ENCODE measurements at regions not wholly inside any gene's neighbourhood (a gene's known extent, or its start where the extent isn't known, plus 50 kb on each side); places are given as distances from the start of the nearest gene placed in this dataset.

DNA sequence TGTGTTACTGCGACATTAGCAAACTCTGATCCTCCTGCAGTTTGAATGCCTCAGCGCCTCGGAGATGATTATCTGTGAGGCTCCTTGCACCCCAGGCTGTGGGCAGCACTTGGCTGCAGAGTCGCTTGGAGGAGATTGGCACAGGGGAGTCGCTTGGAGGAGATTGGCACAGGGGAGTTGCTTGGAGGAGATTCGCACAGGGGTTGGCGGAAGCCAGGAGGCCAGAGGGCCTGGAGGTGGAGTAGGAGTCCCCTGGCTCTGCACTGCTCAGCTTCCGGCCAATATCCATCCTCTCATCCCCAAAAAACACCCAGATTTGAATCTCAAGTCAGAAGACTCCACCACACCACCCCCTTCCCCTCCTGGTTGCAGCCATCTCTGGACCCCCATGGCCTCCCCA is 192.6 kb upstream of the NECTIN1 start (continued):
- TF ChIP-seq PPARD (CRISPR knock-in tag; IDR thresholded peaks at IDR 0.05) (no peak), ZNF764 (CRISPR knock-in tag; IDR thresholded peaks at IDR 0.05; ENCODE audit: low read depth) (no peak), ESRRB (CRISPR knock-in tag; IDR thresholded peaks at IDR 0.05; ENCODE audit: borderline replicate concordance) (no peak), ZZZ3 (IDR thresholded peaks at IDR 0.05) (no peak), SMAD4 (CRISPR knock-in tag; conservative IDR thresholded peaks at IDR 0.05) (no peak), RFX7 (CRISPR knock-in tag; IDR thresholded peaks at IDR 0.05) (no peak), ETV1 (tag; conservative IDR thresholded peaks at IDR 0.05; ENCODE audit: low read depth) (no peak)
- TF ChIP-seq, protein P1, sequence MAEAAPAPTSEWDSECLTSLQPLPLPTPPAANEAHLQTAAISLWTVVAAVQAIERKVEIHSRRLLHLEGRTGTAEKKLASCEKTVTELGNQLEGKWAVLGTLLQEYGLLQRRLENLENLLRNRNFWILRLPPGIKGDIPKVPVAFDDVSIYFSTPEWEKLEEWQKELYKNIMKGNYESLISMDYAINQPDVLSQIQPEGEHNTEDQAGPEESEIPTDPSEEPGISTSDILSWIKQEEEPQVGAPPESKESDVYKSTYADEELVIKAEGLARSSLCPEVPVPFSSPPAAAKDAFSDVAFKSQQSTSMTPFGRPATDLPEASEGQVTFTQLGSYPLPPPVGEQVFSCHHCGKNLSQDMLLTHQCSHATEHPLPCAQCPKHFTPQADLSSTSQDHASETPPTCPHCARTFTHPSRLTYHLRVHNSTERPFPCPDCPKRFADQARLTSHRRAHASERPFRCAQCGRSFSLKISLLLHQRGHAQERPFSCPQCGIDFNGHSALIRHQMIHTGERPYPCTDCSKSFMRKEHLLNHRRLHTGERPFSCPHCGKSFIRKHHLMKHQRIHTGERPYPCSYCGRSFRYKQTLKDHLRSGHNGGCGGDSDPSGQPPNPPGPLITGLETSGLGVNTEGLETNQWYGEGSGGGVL (CRISPR knock-in tag; IDR thresholded peaks at IDR 0.05), result no peak
- TF ChIP-seq, protein P2, sequence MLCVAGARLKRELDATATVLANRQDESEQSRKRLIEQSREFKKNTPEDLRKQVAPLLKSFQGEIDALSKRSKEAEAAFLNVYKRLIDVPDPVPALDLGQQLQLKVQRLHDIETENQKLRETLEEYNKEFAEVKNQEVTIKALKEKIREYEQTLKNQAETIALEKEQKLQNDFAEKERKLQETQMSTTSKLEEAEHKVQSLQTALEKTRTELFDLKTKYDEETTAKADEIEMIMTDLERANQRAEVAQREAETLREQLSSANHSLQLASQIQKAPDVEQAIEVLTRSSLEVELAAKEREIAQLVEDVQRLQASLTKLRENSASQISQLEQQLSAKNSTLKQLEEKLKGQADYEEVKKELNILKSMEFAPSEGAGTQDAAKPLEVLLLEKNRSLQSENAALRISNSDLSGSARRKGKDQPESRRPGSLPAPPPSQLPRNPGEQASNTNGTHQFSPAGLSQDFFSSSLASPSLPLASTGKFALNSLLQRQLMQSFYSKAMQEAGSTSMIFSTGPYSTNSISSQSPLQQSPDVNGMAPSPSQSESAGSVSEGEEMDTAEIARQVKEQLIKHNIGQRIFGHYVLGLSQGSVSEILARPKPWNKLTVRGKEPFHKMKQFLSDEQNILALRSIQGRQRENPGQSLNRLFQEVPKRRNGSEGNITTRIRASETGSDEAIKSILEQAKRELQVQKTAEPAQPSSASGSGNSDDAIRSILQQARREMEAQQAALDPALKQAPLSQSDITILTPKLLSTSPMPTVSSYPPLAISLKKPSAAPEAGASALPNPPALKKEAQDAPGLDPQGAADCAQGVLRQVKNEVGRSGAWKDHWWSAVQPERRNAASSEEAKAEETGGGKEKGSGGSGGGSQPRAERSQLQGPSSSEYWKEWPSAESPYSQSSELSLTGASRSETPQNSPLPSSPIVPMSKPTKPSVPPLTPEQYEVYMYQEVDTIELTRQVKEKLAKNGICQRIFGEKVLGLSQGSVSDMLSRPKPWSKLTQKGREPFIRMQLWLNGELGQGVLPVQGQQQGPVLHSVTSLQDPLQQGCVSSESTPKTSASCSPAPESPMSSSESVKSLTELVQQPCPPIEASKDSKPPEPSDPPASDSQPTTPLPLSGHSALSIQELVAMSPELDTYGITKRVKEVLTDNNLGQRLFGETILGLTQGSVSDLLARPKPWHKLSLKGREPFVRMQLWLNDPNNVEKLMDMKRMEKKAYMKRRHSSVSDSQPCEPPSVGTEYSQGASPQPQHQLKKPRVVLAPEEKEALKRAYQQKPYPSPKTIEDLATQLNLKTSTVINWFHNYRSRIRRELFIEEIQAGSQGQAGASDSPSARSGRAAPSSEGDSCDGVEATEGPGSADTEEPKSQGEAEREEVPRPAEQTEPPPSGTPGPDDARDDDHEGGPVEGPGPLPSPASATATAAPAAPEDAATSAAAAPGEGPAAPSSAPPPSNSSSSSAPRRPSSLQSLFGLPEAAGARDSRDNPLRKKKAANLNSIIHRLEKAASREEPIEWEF (CRISPR knock-in tag; IDR thresholded peaks at IDR 0.05), result no peak

All from K562 (cell line).